SK-N-SH (cell line): ENCODE measurements at regions not wholly inside any gene's neighbourhood (a gene's known extent, or its start where the extent isn't known, plus 50 kb on each side); places are given as distances from the start of the nearest gene placed in this dataset.

Experiments used
- CTCF ChIA-PET: fragments of 300-600, 350-600 bp; formaldehyde crosslinking; extraction: SDS; loops from one replicate; lab custom pipeline; 2021; lab: Yijun Ruan, JAX
- POLR2A ChIA-PET: fragments of 350-600 bp; sonication (Branson Sonifier 250); formaldehyde crosslinking; extraction: SDS; loops from one replicate; lab custom pipeline; 2020; ENCODE audit warnings: antibody characterized with exemption, inconsistent platforms; lab: Yijun Ruan, JAX
- DNase-seq: peaks from one replicate; pipeline ENCODE4 v3.0.0; 2012
- H2AFZ ChIP-seq: fragments of 200-600 bp; sonication (generic); 2 replicates; pipeline ENCODE4 v1.8.1; 2016; ENCODE audit warnings: antibody characterized with exemption, mild to moderate bottlenecking, low read depth
- H3F3A ChIP-seq: fragments of 200-600 bp; sonication (generic); replicated peaks from 2 replicates; pipeline ENCODE3; 2016; ENCODE audit warnings: antibody characterized with exemption, mild to moderate bottlenecking; ENCODE audit not compliant: insufficient read depth
- H3K27ac ChIP-seq, 2 experiments: fragments of 200-500 bp in 1 of 2; fragments of 200-600 bp in 1 of 2; sonication (Bioruptor generic) in 1 of 2; sonication (generic), shearing (Covaris generic) in 1 of 2; 2 replicates each; pipeline versions ENCODE4 v1.5.1 to v1.6.1; 2014 to 2016; ENCODE audit warnings: low read depth in 2 of 2, inconsistent platforms in 1 of 2, low read length in 1 of 2, mild to moderate bottlenecking in 1 of 2, mixed read lengths in 1 of 2
- H3K27me3 ChIP-seq: fragments of 200-600 bp; sonication (generic), shearing (Covaris generic); 2 replicates; pipeline ENCODE4 v1.6.1; 2016; ENCODE audit warnings: mixed run types; ENCODE audit not compliant: insufficient read depth
- H3K36me3 ChIP-seq, 2 experiments: fragments of 200-500 bp in 1 of 2; fragments of 200-600 bp in 1 of 2; sonication (Bioruptor generic) in 1 of 2; sonication (generic) in 1 of 2; replicated peaks in 1 of 2; 2 replicates each; pipeline versions ENCODE3 to v1.5.1; 2014 to 2016; ENCODE audit warnings: low read length in 1 of 2, mild to moderate bottlenecking in 1 of 2; ENCODE audit not compliant: insufficient read depth in 2 of 2, control insufficient read depth in 1 of 2
- H3K4me1 ChIP-seq, 2 experiments: fragments of 200-500 bp in 1 of 2; fragments of 200-600 bp in 1 of 2; sonication (Bioruptor generic) in 1 of 2; sonication (generic), shearing (Covaris generic) in 1 of 2; 2 replicates each; pipeline versions ENCODE4 v1.5.1 to v1.6.1; 2014 to 2016; ENCODE audit warnings: low read depth in 1 of 2, low read length in 1 of 2, mixed run types in 1 of 2; ENCODE audit not compliant: insufficient read depth in 2 of 2, control insufficient read depth in 1 of 2
- H3K4me2 ChIP-seq: fragments of 200-600 bp; sonication (generic), shearing (Covaris generic); 2 replicates; pipeline ENCODE4 v1.6.1; 2017; ENCODE audit warnings: mixed run types
- H3K4me3 ChIP-seq, 2 experiments: fragments of 200-500 bp in 1 of 2; fragments of 200-600 bp in 1 of 2; sonication (Bioruptor generic) in 1 of 2; sonication (generic), shearing (Covaris generic) in 1 of 2; 2 replicates each; pipeline versions ENCODE4 v1.5.1 to v1.8.1; 2014 to 2016; ENCODE audit warnings: low read depth in 2 of 2, inconsistent platforms in 1 of 2, low read length in 1 of 2, mild to moderate bottlenecking in 1 of 2, mixed read lengths in 1 of 2, moderate library complexity in 1 of 2
- H3K79me2 ChIP-seq: fragments of 200-600 bp; sonication (generic); 2 replicates; pipeline ENCODE4 v1.8.1; 2017; ENCODE audit warnings: mild to moderate bottlenecking; ENCODE audit not compliant: insufficient read depth
- H3K9ac ChIP-seq: fragments of 200-600 bp; sonication (generic); 2 replicates; pipeline ENCODE4 v1.6.1; 2017; ENCODE audit warnings: mixed run types
- H3K9me2 ChIP-seq: fragments of 200-600 bp; sonication (generic); 2 replicates; pipeline ENCODE4 v1.6.1; 2017; ENCODE audit warnings: mixed run types
- H3K9me3 ChIP-seq: fragments of 200-600 bp; sonication (generic); 2 replicates; pipeline ENCODE4 v1.6.1; 2017; ENCODE audit warnings: mixed run types, mild to moderate bottlenecking, moderate library complexity
- H4K20me1 ChIP-seq: fragments of 200-600 bp; sonication (generic); 2 replicates; pipeline ENCODE4 v1.6.1; 2017; ENCODE audit warnings: mild to moderate bottlenecking, mixed run types; ENCODE audit not compliant: insufficient read depth
- CTCF ChIP-seq: fragments of 200-600 bp; sonication (generic); IDR thresholded peaks from 2 replicates; pipeline ENCODE4 v1.6.1; 2017; ENCODE audit warnings: antibody characterized with exemption, mild to moderate bottlenecking, moderate library complexity
- FOSL2 ChIP-seq: IDR thresholded peaks from 2 replicates; pipeline ENCODE4 v1.4.0; 2012; ENCODE audit warnings: low read depth, mild to moderate bottlenecking, moderate library complexity, borderline replicate concordance
- FOXM1 ChIP-seq: IDR thresholded peaks from 2 replicates; pipeline ENCODE4 v1.4.0; 2012; ENCODE audit warnings: low read depth, mild to moderate bottlenecking
- GATA2 ChIP-seq: sonication (generic); formaldehyde crosslinking; IDR thresholded peaks from 2 replicates; pipeline ENCODE4 v1.5.0; 2020; ENCODE audit warnings: mild to moderate bottlenecking, missing genetic modification reagents
- MAX ChIP-seq: IDR thresholded peaks from 2 replicates; pipeline ENCODE4 v1.4.0; 2012; ENCODE audit warnings: low read depth
- MEF2A ChIP-seq: IDR thresholded peaks from 2 replicates; pipeline ENCODE4 v1.4.0; 2012; ENCODE audit warnings: low read depth, borderline replicate concordance
- MXI1 ChIP-seq: IDR thresholded peaks from 2 replicates; pipeline ENCODE4 v1.6.1; 2012; ENCODE audit warnings: mild to moderate bottlenecking, low read depth, low read length, improper control_type of control experiment
- NFIC ChIP-seq: IDR thresholded peaks from 2 replicates; pipeline ENCODE4 v1.4.0; 2012; ENCODE audit warnings: borderline replicate concordance
- PBX3 ChIP-seq: IDR thresholded peaks from 2 replicates; pipeline ENCODE4; 2012
- RAD21 ChIP-seq: IDR thresholded peaks from 2 replicates; pipeline ENCODE4 v1.6.1; 2012; ENCODE audit warnings: mild to moderate bottlenecking, low read length
- RCOR1 ChIP-seq: fragments of 150-350 bp; IDR thresholded peaks from 2 replicates; pipeline ENCODE4 v1.6.1; 2017; ENCODE audit warnings: antibody characterized with exemption, low read length
- REST ChIP-seq: IDR thresholded peaks from 2 replicates; pipeline ENCODE4 v1.6.1; 2012; ENCODE audit warnings: mild to moderate bottlenecking, low read depth, low read length, moderate library complexity
- RFX5 ChIP-seq: IDR thresholded peaks from 2 replicates; pipeline ENCODE4 v1.6.1; 2012; ENCODE audit warnings: mild to moderate bottlenecking, improper control_type of control experiment, low read length
- SIN3A ChIP-seq: IDR thresholded peaks from 2 replicates; pipeline ENCODE4 v1.6.1; 2012; ENCODE audit warnings: low read depth, mild to moderate bottlenecking, low read length, moderate library complexity, borderline replicate concordance
- USF1 ChIP-seq: IDR thresholded peaks from 2 replicates; pipeline ENCODE4 v1.4.0; 2012; ENCODE audit warnings: low read depth, borderline replicate concordance
- ZBTB33 ChIP-seq: IDR thresholded peaks from 2 replicates; pipeline ENCODE4 v1.4.0; 2012; ENCODE audit warnings: low read depth, borderline replicate concordance
- WGBS: methylation state at CpG from one replicate; pipeline ENCODE4 v1.1.6; 2017; ENCODE audit warnings: low lambda C conversion rate; 5-methylcytosine and 5-hydroxymethylcytosine counted together

- TF ChIP-seq RFX5 (no peak), REST (no peak)
These were observed 277.2 kb downstream of the SUCLA2 start (continued) for GRCh38 chr13:47723898-47724297.

- no peak overlapping the region for H3K4me2 ChIP-seq
- no peaks in the 10 kb centered on the region for H4K20me1 ChIP-seq
- H3K79me2 ChIP-seq = no peaks in the 10 kb centered on the region
- no peak for TF ChIP-seq FOSL2
- TF ChIP-seq RFX5 = no peak
- TF ChIP-seq MAX = no peak
- TF ChIP-seq RCOR1 = no peak
- TF ChIP-seq MEF2A = no peak
- no peak for TF ChIP-seq NFIC
- no peak for TF ChIP-seq CTCF
- no peak for TF ChIP-seq ZBTB33
- no peak for TF ChIP-seq FOXM1
- no peak for TF ChIP-seq GATA2 (CRISPR knock-in tag)
- TF ChIP-seq RAD21 = no peak
- no peak for TF ChIP-seq MXI1
- TF ChIP-seq PBX3 = no peak
- TF ChIP-seq SIN3A = no peak
- no peak for TF ChIP-seq USF1
- H3K9me2 ChIP-seq = no peaks in the 10 kb centered on the region
- no peaks in the 10 kb centered on the region for H3K27me3 ChIP-seq
- no peak overlapping the region for H3K4me3 ChIP-seq
- ChIA-PET POLR2A (no interaction called here), CTCF (no interaction called here)
- H2AFZ ChIP-seq = no peak overlapping the region
- no peaks in the 10 kb centered on the region for H3F3A ChIP-seq
- no peaks in the 10 kb centered on the region for H3K4me1 ChIP-seq
- H3K9ac ChIP-seq = no peak overlapping the region
- WGBS = 23% methylated on average over 2 of the region's 2 CpGs
- H3K9me3 ChIP-seq = no peaks in the 10 kb centered on the region
- no peak for DNase-seq
- no peak overlapping the region for H3K27ac ChIP-seq
- no peaks in the 10 kb centered on the region for H3K36me3 ChIP-seq
These were observed 281.9 kb downstream of the SUCLA2 start for GRCh38 chr13:47719164-47719563.
